ENCODE measurements at regions not wholly inside any gene's neighbourhood (a gene's known extent, or its start where the extent isn't known, plus 50 kb on each side); places are given as distances from the start of the nearest gene placed in this dataset.

DNA sequence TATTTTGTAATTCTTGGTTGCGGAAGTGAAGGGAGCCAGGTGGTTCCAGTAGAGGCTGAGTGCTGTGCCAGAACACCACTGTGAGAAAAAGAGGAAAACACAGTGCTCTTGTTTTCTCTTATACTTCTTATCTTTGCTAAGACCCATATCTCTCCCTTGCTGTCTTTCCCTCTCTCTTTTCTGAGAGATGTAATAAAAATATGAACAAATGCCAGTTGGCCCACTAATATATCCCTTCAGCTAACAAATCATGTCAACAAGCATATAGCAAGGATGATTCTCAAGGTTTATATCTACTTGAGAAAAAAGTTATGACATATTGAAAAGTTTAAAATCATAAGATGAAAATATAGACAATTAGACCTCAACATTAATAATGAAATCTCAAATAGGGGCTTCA lies 758.3 kb downstream of the HDGFL1 start:
- H3K4me1 ChIP-seq (ENCODE audit: control insufficient read depth in 1 of 2, insufficient read depth in 2 of 2, low read length in 2 of 2), result no peaks in the 10 kb centered on the region
- BruUV-seq (replicated peaks), result no TSS peak
- H2AFZ ChIP-seq (ENCODE audit: low read depth, low read length, poor library complexity, severe bottlenecking), result no peak overlapping the region
- H3K36me3 ChIP-seq (ENCODE audit: control insufficient read depth in 1 of 2, insufficient read depth in 2 of 2, low read length in 2 of 2), result no peaks in the 10 kb centered on the region
- no peak for ATAC-seq
- H4K20me1 ChIP-seq (ENCODE audit: insufficient read depth), result no peaks in the 10 kb centered on the region
- TF ChIP-seq ZBTB33 (IDR thresholded peaks at IDR 0.05; ENCODE audit: extremely low read depth, insufficient replicate concordance, low read length), result no peak
- TF ChIP-seq SP1 (IDR thresholded peaks at IDR 0.05; ENCODE audit: low read depth), result no peak
- no peak for TF ChIP-seq EGR1 (IDR thresholded peaks at IDR 0.05; ENCODE audit: low read depth)
- no peak for TF ChIP-seq POLR2A (IDR thresholded peaks at IDR 0.05; ENCODE audit: borderline replicate concordance, extremely low read depth, insufficient read depth, insufficient read length)
- TF ChIP-seq CBX3 (IDR thresholded peaks at IDR 0.05; ENCODE audit: low read depth), result no peak
- TF ChIP-seq ZFX (IDR thresholded peaks at IDR 0.05), result no peak
- no peak for TF ChIP-seq RAD21 (IDR thresholded peaks at IDR 0.05; ENCODE audit: low read depth)
- TF ChIP-seq EZH2 (IDR thresholded peaks at IDR 0.05), result no peak
- TF ChIP-seq SRF (IDR thresholded peaks at IDR 0.05; ENCODE audit: low read depth), result no peak
- TF ChIP-seq, protein P1, sequence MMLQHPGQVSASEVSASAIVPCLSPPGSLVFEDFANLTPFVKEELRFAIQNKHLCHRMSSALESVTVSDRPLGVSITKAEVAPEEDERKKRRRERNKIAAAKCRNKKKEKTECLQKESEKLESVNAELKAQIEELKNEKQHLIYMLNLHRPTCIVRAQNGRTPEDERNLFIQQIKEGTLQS (IDR thresholded peaks at IDR 0.05), result no peak
- TF ChIP-seq MAX (IDR thresholded peaks at IDR 0.05), result no peak
- no peak for TF ChIP-seq EZH2phosphoT487 (IDR thresholded peaks at IDR 0.05; ENCODE audit: borderline replicate concordance)
- no peak for TF ChIP-seq FOSL1 (IDR thresholded peaks at IDR 0.05; ENCODE audit: low read depth)
- TF ChIP-seq CEBPB (IDR thresholded peaks at IDR 0.05; ENCODE audit: low read depth), result no peak
- no peak for TF ChIP-seq ZNF274 (IDR thresholded peaks at IDR 0.05; ENCODE audit: low read depth, low read length)
- no peak for TF ChIP-seq CTCF (IDR thresholded peaks at IDR 0.05 in 2 of 3, conservative IDR thresholded peaks at IDR 0.05 in 1 of 3; ENCODE audit: borderline replicate concordance in 1 of 3, insufficient read depth in 1 of 3, low read depth in 2 of 3, low read length in 2 of 3)
- no peak for TF ChIP-seq JUND (IDR thresholded peaks at IDR 0.05)
- TF ChIP-seq TCF7L2 (IDR thresholded peaks at IDR 0.05; ENCODE audit: borderline replicate concordance, extremely low read depth, insufficient read depth, insufficient read length), result no peak
- no peak for TF ChIP-seq ELF1 (IDR thresholded peaks at IDR 0.05; ENCODE audit: borderline replicate concordance, low read depth)
- no peak for DNase-seq (ENCODE audit: low read depth, low spot score)
- no peaks in the 10 kb centered on the region for H3K79me2 ChIP-seq (ENCODE audit: insufficient read depth, low read length)
- H3K9ac ChIP-seq (ENCODE audit: low read length), result no peak overlapping the region
- no peak overlapping the region for H3K27ac ChIP-seq (ENCODE audit: low read depth, low read length)
- ChIA-PET CTCF (no interaction called here), RAD21 (ENCODE audit: low non-redundant PET in 1 of 2, low total read pairs in 2 of 2, uncharacterized antibody in 2 of 2, unreplicated experiment in 2 of 2) (no interaction called here), POLR2A (no interaction called here)
- no peaks in the 10 kb centered on the region for H3K27me3 ChIP-seq (ENCODE audit: insufficient read depth, low read length)
- H3K9me3 ChIP-seq (ENCODE audit: control insufficient read depth in 1 of 2, insufficient read depth in 1 of 2, low read depth in 1 of 2, low read length in 2 of 2), result 0 out of 4 replicates have a peak, but pooled peaks cover 0 to 3% of the 10 kb centered on the region in 2 experiments
- no peak overlapping the region for H3K4me2 ChIP-seq (ENCODE audit: low read length)
- intact Hi-C loops (cut with micrococcal nuclease), result no loop called here
- H3K9me2 ChIP-seq (ENCODE audit: insufficient read depth), result no peaks in the 10 kb centered on the region
- no peak overlapping the region for H3K4me3 ChIP-seq (replicated peaks in 1 of 2; ENCODE audit: low read depth in 1 of 2, low read length in 2 of 2)
